ENCODE measurements at regions not wholly inside any gene's neighbourhood (a gene's known extent, or its start where the extent isn't known, plus 50 kb on each side); places are given as distances from the start of the nearest gene placed in this dataset.

DNA sequence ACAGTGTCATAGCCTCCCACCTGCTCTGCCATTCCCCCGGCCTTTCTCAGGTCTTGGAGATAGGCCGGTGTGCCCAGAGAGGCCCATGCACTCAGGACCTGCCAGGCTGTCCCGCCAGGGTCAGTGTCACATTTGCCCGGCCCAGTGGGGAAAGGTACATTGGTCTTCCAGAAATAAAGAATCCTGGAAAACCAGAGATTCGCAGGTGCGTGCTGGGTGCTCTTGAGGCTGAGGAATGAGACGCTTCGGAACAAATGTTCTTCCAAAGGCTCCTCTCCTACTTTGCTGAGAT is 205.8 kb upstream of the RTL1 start:
- TF ChIP-seq, protein P1, sequence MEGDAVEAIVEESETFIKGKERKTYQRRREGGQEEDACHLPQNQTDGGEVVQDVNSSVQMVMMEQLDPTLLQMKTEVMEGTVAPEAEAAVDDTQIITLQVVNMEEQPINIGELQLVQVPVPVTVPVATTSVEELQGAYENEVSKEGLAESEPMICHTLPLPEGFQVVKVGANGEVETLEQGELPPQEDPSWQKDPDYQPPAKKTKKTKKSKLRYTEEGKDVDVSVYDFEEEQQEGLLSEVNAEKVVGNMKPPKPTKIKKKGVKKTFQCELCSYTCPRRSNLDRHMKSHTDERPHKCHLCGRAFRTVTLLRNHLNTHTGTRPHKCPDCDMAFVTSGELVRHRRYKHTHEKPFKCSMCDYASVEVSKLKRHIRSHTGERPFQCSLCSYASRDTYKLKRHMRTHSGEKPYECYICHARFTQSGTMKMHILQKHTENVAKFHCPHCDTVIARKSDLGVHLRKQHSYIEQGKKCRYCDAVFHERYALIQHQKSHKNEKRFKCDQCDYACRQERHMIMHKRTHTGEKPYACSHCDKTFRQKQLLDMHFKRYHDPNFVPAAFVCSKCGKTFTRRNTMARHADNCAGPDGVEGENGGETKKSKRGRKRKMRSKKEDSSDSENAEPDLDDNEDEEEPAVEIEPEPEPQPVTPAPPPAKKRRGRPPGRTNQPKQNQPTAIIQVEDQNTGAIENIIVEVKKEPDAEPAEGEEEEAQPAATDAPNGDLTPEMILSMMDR (IDR thresholded peaks at IDR 0.05): no peak
- no peak for TF ChIP-seq POLR2A (IDR thresholded peaks at IDR 0.05)
